Skeletal muscle tissue (tissue), 4 donors: ENCODE measurements at regions not wholly inside any gene's neighbourhood (a gene's known extent, or its start where the extent isn't known, plus 50 kb on each side); places are given as distances from the start of the nearest gene placed in this dataset. TPM values are rescaled to one million over a fixed set of nuclear protein-coding genes. Genes with fewer than 3 reads are reported as not detected.
"Not testable (repeated sequence)": the region's sequence is repeated elsewhere in the genome, so short reads cannot be mapped to it uniquely, and the experiment has no call there.

Source experiments
- H3K27ac ChIP-seq: one replicate; pipeline ENCODE4 v1.7.0; 2013; ENCODE audit warnings: mild to moderate bottlenecking, low read depth, low read length, inconsistent platforms
- H3K27me3 ChIP-seq, 3 donors: one replicate each; pipeline ENCODE4 v1.7.0; 2013; ENCODE audit warnings: low read length in 3 of 3; ENCODE audit not compliant: control insufficient read depth in 3 of 3, insufficient read depth in 3 of 3
- H3K36me3 ChIP-seq, 3 donors: one replicate each; pipeline ENCODE4 v1.7.0; 2013; ENCODE audit warnings: low read length in 3 of 3; ENCODE audit not compliant: control insufficient read depth in 3 of 3, insufficient read depth in 3 of 3
- H3K4me1 ChIP-seq, 3 donors: one replicate each; pipeline ENCODE4 v1.7.0; 2013; ENCODE audit warnings: low read length in 3 of 3, mild to moderate bottlenecking in 3 of 3; ENCODE audit not compliant: control insufficient read depth in 3 of 3, insufficient read depth in 3 of 3
- H3K4me3 ChIP-seq, 3 donors: one replicate each; pipeline ENCODE4 v1.7.0; 2013; ENCODE audit warnings: low read length in 3 of 3
- H3K9ac ChIP-seq, 3 donors: one replicate each; pipeline ENCODE4 v1.7.0; 2013; ENCODE audit warnings: low read length in 3 of 3, mild to moderate bottlenecking in 3 of 3, moderate library complexity in 2 of 3, low read depth in 1 of 3
- H3K9me3 ChIP-seq, 3 donors: one replicate each; pipeline ENCODE4 v1.7.0; 2013; ENCODE audit warnings: low read length in 3 of 3; ENCODE audit not compliant: control insufficient read depth in 3 of 3
- small RNA-seq: library from RNA; depleted of rRNA; stranded (forward); fragments of <200 nt; gene quantifications from one replicate; pipeline ENCODE3, GENCODE V24; 2014
- donor health status: Osteomylitis.

GRCh38 chr9:74412236-74412979, 84.7 kb upstream of the RORB start:
- Histone ChIP-seq H3K9me3 (no peaks in the 10 kb centered on the region), H3K36me3 (no peaks in the 10 kb centered on the region), H3K27ac (no peak overlapping the region), H3K4me1 (no peaks in the 10 kb centered on the region), H3K9ac (no peak overlapping the region), H3K4me3 (no peak overlapping the region), H3K27me3 (no peaks in the 10 kb centered on the region)

GRCh38 chr9:74413876-74414275, 83.3 kb upstream of the RORB start:
- no peaks in the 10 kb centered on the region for H3K9me3 ChIP-seq
- H3K27ac ChIP-seq: no peak overlapping the region
- H3K4me3 ChIP-seq: no peak overlapping the region
- no peaks in the 10 kb centered on the region for H3K27me3 ChIP-seq
- H3K4me1 ChIP-seq: no peaks in the 10 kb centered on the region
- H3K36me3 ChIP-seq: no peaks in the 10 kb centered on the region
- H3K9ac ChIP-seq: no peak overlapping the region

- Histone ChIP-seq H3K9ac (no peak overlapping the region), H3K36me3 (no peaks in the 10 kb centered on the region), H3K4me3 (no peak overlapping the region), H3K27me3 (no peaks in the 10 kb centered on the region), H3K9me3 (no peaks in the 10 kb centered on the region), H3K4me1 (no peaks in the 10 kb centered on the region), H3K27ac (no peak overlapping the region)
These were observed 82.8 kb upstream of the RORB start for GRCh38 chr9:74414325-74414724.

GRCh38 chr9:74415995-74416394, 81.1 kb upstream of the RORB start:
- H3K4me1 ChIP-seq: no peaks in the 10 kb centered on the region
- no peaks in the 10 kb centered on the region for H3K27me3 ChIP-seq
- no peak overlapping the region for H3K27ac ChIP-seq
- H3K36me3 ChIP-seq: no peaks in the 10 kb centered on the region
- H3K4me3 ChIP-seq: no peak overlapping the region
- H3K9me3 ChIP-seq: no peaks in the 10 kb centered on the region
- no peak overlapping the region for H3K9ac ChIP-seq

- H3K4me3 ChIP-seq, H3K9me3 ChIP-seq, H3K27ac ChIP-seq, H3K27me3 ChIP-seq, H3K36me3 ChIP-seq, H3K9ac ChIP-seq, H3K4me1 ChIP-seq: not testable (repeated sequence)
These were observed 72.6 kb upstream of the RORB start for GRCh38 chr9:74424488-74424887.

- Histone ChIP-seq H3K9me3 (no peaks in the 10 kb centered on the region), H3K36me3 (no peaks in the 10 kb centered on the region), H3K27me3 (no peaks in the 10 kb centered on the region), H3K4me3 (no peak overlapping the region), H3K4me1 (no peaks in the 10 kb centered on the region), H3K9ac (no peak overlapping the region), H3K27ac (no peak overlapping the region)
These were observed 65.7 kb upstream of the RORB start for GRCh38 chr9:74431467-74431866.

GRCh38 chr9:74443036-74443750, 53.9 kb upstream of the RORB start:
- Histone ChIP-seq H3K27ac (no peak overlapping the region), H3K9me3 (no peaks in the 10 kb centered on the region), H3K4me1 (no peaks in the 10 kb centered on the region), H3K36me3 (no peaks in the 10 kb centered on the region), H3K27me3 (no peaks in the 10 kb centered on the region), H3K9ac (no peak overlapping the region), H3K4me3 (no peak overlapping the region)

GRCh38 chr9:74444369-74444768, 52.8 kb upstream of the RORB start:
- Histone ChIP-seq H3K27ac (no peak overlapping the region), H3K27me3 (no peaks in the 10 kb centered on the region), H3K4me3 (no peak overlapping the region), H3K9me3 (no peaks in the 10 kb centered on the region), H3K4me1 (no peaks in the 10 kb centered on the region), H3K9ac (no peak overlapping the region), H3K36me3 (no peaks in the 10 kb centered on the region)

Small RNA genes in the stretch of these regions (small RNA-seq; reads per million reads assigned to genes)
- not detected for gene RNA5SP286
